ENCODE measurements at regions not wholly inside any gene's neighbourhood (a gene's known extent, or its start where the extent isn't known, plus 50 kb on each side); places are given as distances from the start of the nearest gene placed in this dataset.

DNA sequence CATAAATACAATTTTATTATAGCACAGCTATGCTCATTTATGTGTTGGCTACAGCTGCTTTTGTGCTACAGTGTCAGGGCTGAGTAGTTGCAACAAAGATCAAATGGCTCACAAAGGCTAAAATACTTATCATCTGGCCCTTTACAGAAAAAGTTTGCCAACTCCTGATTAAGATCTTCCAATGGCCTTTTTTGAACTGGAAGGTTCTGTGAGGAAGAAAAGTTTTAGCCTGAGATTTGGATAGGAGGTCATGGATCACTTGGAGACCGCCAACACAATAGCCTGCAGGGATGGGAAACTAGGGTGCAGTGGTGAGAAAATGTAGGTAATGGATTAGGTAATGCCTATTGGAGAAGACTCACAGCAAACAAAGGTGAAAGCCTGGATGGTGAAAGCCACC lies 169.8 kb downstream of the NOC3L start:
- no peak for DNase-seq

DNA sequence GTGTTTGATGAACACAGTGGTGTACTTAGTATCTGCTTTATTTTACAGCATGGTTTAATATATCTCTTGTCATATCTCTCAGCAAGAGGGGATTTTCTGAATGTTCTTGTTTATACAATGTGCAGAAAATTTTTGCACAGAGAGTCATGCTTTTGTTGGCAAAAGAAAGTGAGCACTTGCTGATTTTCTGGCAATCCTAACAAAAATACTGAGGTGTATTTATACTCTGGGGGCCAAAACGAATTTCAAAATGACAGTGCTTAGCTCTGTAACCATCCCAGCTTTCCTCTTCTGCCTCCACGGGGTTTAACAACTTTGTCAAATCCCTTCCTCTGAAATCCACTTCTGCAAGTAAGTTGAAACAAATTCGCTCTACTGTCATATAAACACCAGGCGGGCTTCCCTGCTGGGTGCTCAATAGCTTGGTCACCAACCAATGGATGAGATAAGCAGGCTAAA lies 169.2 kb downstream of the NOC3L start:
- no peak for DNase-seq

DNA sequence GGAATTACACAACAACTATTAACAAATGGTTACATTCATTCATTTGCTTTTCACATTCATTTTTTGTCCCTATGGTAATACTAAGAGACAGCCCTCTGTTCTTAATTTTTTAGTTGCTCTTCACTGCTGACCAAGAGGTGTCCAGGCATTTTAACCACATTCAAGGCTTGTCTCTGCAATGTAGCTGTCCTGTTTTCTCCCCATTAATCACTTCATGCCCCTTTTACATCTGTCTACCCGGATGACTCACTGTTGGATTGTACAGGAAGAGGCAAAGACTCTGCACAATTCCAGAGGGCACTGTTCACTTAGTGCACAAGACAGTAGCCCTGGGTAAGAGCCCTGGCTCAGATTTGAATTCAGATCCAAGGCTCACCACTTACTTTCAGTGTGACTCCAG lies 168.5 kb downstream of the NOC3L start:
- no peak for DNase-seq

- DNase-seq, result no peak
Observed at GRCh38 chr10:94197241-94197640, 165.5 kb downstream of the NOC3L start.

GRCh38 chr10:94198324-94198723 lies 164.4 kb downstream of the NOC3L start:
- no peak for DNase-seq

DNA sequence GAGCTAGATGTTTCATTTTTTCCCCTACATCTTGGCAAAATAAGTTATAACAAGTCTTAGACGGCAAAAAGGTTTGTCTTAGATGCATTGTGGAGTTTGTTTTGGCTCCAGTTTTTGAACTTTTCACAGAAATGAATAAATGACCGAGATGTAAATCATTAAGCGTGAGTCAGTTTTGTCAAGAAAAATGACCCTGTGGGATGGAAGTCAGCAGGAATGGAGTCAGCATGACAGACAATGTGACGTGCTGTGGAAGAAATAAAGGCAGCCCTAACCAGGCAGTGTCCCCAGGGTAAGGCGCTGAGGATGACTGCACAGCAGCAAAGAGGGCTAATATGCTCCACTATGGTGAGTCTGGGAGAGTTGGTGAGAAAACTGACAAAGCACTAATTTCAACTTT lies 163.2 kb downstream of the NOC3L start:
- DNase-seq, result no peak

DNA sequence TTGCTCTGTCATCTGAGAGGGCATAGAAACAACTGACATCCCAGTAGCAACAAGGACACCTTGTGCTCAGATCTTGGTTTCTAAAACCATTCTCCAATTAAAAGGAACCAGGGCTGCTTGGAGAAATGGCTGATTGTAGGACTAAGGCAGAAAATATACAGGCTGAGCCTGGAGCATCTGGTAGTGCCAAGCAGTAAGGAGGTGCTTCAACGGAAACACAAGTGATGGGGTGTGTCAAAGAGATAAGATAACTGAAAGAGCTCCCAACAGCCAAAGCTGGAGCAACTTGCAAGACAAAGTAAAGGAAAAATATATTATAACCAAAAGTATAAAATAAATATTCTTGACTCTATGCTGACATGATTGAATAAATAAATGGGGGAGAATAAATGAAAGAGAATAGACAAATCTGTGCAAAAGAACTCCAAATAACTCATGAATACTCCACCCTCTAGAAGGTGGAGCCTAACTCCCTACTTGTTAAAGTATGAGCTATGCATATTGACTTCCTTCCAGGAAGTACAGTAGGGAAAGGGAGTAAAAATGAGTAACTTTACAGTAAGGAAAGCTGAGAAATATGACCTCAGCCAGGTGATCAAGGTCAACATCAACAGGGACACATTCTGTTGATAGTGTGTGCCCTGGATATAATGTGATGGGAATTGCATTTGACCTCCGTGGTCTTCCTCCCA lies 162.4 kb downstream of the NOC3L start:
- no peak for DNase-seq

DNA sequence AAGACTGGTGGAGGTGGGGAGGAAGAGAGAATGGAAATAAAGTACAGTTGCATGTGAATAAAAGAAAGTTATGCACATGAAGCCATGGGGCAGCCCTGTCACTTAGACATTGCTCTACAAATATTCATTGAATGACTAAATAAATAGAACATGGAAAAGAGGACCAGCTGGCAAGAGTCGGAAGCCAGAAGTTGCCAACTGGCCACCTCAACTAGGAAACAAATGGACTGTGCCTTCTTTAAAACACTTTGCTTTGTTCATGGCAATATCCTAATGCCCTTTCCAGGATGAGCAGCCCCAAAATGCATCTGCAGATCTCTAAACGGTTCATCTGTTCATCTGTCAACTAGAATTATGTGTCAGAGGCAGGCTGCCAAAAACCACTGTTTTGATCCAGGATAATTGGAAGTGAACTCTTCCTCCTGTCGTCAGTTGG lies 157.3 kb downstream of the NOC3L start:
- DNase-seq, result peak; percentile 53

- DNase-seq, result no peak
Observed at GRCh38 chr10:94206176-94206575, 156.6 kb downstream of the NOC3L start.

GRCh38 chr10:94208315-94208714 lies 154.4 kb downstream of the NOC3L start:
- DNase-seq, result no peak

GRCh38 chr10:94210440-94211168 lies 152.1 kb downstream of the NOC3L start:
- peak; percentile 63 for DNase-seq

GRCh38 chr10:94211169-94211510 lies 151.6 kb downstream of the NOC3L start:
- no peak for DNase-seq

DNA sequence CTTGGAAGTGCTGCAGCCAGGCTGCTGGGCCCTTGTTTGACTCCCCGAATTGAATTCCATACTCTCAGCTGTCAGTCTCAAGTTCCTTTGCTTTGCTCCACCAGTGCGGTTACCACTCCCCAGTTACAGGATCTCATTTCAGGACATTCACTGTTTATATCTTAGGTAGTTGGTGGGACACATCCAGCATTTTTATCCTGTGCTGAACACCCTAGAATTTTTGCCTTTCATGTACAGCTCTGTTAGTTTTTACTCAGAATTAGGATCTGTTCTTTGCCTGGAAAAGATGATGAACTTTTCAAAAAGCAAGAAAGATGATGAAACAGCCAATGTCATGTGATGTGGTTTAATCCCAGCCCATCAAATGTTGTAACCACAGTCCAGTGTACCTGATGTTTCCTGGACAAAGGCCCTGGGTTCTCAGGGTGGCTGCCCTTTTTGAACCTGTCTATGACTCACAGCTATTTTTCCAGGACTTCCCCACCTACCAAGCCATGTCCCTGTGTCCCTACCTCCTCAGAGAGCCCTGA lies 149.7 kb downstream of the NOC3L start:
- no peak for DNase-seq

- no peak for DNase-seq
Observed at GRCh38 chr10:94213980-94214379, 148.8 kb downstream of the NOC3L start.

- no peak for DNase-seq
Observed at GRCh38 chr10:94214481-94214893, 148.3 kb downstream of the NOC3L start.

DNA sequence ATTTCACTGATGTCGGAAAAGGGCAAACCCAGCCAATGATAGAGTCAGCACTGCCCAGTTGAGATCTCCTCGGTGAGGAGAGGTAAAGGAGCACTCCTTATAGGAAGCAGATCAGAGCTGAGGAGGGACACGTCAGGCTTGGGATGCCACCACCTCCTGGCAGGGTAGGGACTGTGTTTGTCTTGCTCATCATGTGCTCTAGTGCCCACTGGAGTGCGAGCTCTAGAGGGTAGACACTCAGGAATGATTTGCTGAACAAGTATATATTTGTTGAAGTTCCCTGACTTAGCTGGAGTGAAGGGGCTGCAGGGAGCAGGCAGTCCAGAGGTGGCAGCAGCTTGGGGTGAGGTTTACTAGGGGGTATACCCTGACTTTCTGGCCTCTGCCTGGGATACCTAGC lies 146.5 kb downstream of the NOC3L start:
- DNase-seq, result no peak

DNA sequence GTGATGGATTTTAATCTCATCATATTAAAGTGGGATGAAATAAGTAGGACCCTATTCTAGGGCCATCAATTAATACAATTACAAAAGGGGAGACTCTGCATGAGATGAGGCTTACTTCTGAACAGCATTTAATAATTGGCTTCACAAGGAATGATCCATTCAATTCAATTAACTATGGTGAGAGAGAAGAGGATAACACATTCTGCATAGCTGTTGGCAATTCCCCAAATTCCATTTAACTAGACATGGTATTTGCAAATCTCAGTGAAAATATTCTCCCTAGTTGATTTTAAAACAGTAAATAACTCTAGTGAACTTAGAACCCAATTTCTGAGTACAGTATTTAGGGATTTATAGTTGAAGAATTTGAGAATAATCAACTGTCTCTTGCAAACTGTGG lies 145.3 kb downstream of the NOC3L start:
- no peak for DNase-seq

- DNase-seq, result no peak
Observed at GRCh38 chr10:94218493-94219183, 144.1 kb downstream of the NOC3L start.

GRCh38 chr10:94219829-94220228 lies 142.9 kb downstream of the NOC3L start:
- no peak for DNase-seq

- no peak for DNase-seq
Observed at GRCh38 chr10:94220717-94221116, 142.0 kb downstream of the NOC3L start.

DNA sequence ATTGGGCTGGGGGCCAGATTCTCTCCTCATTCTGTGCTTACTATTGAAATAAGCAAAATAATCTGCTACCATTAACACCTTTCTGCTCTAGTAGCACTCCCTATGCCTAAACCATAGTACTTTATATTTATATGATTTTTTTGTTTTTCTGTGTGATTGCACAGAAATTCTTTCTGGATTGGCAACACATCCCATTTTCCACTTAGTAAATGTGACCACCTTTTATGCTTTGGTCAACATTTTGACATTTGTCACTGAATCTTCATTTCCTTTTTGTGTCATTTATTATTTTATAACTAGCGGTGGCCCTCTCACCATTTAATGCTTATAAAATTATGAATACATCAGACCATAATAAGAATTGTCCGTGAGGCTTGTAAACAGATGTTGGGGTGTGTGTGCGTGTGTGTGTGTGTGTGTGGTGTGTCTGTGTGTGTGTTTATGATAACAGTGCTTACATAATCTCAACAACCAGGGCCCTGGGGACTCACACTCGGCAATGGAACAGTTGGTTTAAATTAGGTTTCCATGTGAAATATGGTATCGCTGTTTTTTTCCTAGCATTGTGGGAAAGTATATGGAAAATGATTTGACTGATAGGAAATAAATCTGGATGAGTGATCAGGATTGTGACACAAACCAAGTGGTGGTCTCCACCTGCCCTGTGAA lies 138.9 kb downstream of the NOC3L start:
- peak; percentile 58 for DNase-seq

GRCh38 chr10:94224656-94225055 lies 138.1 kb downstream of the NOC3L start:
- DNase-seq, result no peak
